DND-41 (cell line): ENCODE measurements at regions not wholly inside any gene's neighbourhood (a gene's known extent, or its start where the extent isn't known, plus 50 kb on each side); places are given as distances from the start of the nearest gene placed in this dataset.

Source experiments
- EZH2 ChIP-seq: IDR thresholded peaks from 3 replicates; pipeline ENCODE4 v1.6.1; 2012; ENCODE audit warnings: borderline replicate concordance, low read depth, mild to moderate bottlenecking, moderate library complexity, low read length, inconsistent platforms; ENCODE audit not compliant: severe bottlenecking
- TF ChIP-seq, protein P1 (sequence below): IDR thresholded peaks from 2 replicates; pipeline ENCODE4 v1.5.1; 2012; ENCODE audit warnings: borderline replicate concordance, low read length, moderate library complexity, mild to moderate bottlenecking; ENCODE audit not compliant: poor library complexity, severe bottlenecking; ENCODE audit errors: extremely low read depth

- TF ChIP-seq, protein P1, sequence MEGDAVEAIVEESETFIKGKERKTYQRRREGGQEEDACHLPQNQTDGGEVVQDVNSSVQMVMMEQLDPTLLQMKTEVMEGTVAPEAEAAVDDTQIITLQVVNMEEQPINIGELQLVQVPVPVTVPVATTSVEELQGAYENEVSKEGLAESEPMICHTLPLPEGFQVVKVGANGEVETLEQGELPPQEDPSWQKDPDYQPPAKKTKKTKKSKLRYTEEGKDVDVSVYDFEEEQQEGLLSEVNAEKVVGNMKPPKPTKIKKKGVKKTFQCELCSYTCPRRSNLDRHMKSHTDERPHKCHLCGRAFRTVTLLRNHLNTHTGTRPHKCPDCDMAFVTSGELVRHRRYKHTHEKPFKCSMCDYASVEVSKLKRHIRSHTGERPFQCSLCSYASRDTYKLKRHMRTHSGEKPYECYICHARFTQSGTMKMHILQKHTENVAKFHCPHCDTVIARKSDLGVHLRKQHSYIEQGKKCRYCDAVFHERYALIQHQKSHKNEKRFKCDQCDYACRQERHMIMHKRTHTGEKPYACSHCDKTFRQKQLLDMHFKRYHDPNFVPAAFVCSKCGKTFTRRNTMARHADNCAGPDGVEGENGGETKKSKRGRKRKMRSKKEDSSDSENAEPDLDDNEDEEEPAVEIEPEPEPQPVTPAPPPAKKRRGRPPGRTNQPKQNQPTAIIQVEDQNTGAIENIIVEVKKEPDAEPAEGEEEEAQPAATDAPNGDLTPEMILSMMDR = no peak
- no peak for TF ChIP-seq EZH2
These were observed 481.2 kb downstream of the ACTL7B start for GRCh38 chr9:108374626-108375025.
